ENCODE measurements at regions not wholly inside any gene's neighbourhood (a gene's known extent, or its start where the extent isn't known, plus 50 kb on each side); places are given as distances from the start of the nearest gene placed in this dataset.

GRCh38 chr2:21332993-21333625 is 209.3 kb downstream of the TDRD15 start:
- Histone ChIP-seq H3K4me2 (ENCODE audit: low read length) (no peak overlapping the region), H2AFZ (ENCODE audit: low read depth, low read length) (no peak overlapping the region), H3K9me3 (ENCODE audit: insufficient read depth, low read length) (no peaks in the 10 kb centered on the region)

GRCh38 chr2:21333684-21334083 is 209.9 kb downstream of the TDRD15 start:
- Histone ChIP-seq H3K27ac (ENCODE audit: low read length) (no peak overlapping the region), H4K20me1 (ENCODE audit: insufficient read depth, low read length) (no peaks in the 10 kb centered on the region), H3K4me2 (ENCODE audit: low read length) (no peak overlapping the region), H3K4me1 (ENCODE audit: low read length) (no peaks in the 10 kb centered on the region), H3K4me3 (ENCODE audit: low read length) (no peak overlapping the region), H3K79me2 (ENCODE audit: low read length) (no peaks in the 10 kb centered on the region), H3K27me3 (ENCODE audit: low read depth, low read length) (no peaks in the 10 kb centered on the region), H2AFZ (ENCODE audit: low read depth, low read length) (no peak overlapping the region), H3K9ac (ENCODE audit: low read length) (no peak overlapping the region), H3K36me3 (replicated peaks; ENCODE audit: low read depth, low read length) (no peaks in the 10 kb centered on the region), H3K9me3 (ENCODE audit: insufficient read depth, low read length) (no peaks in the 10 kb centered on the region)
- no peak for TF ChIP-seq EZH2phosphoT487 (IDR thresholded peaks at IDR 0.05; ENCODE audit: low read depth)
- no peak for TF ChIP-seq CTCF (IDR thresholded peaks at IDR 0.05; ENCODE audit: low read depth, low read length)

More at GRCh38 chr2:21332993-21333625, 209.3 kb downstream of the TDRD15 start:
- TF ChIP-seq CTCF (IDR thresholded peaks at IDR 0.05; ENCODE audit: low read depth, low read length) = no peak
- TF ChIP-seq EZH2phosphoT487 (IDR thresholded peaks at IDR 0.05; ENCODE audit: low read depth) = no peak
- Histone ChIP-seq H3K4me1 (ENCODE audit: low read length) (no peaks in the 10 kb centered on the region), H3K79me2 (ENCODE audit: low read length) (no peaks in the 10 kb centered on the region), H3K4me3 (ENCODE audit: low read length) (no peak overlapping the region), H3K36me3 (replicated peaks; ENCODE audit: low read depth, low read length) (no peaks in the 10 kb centered on the region), H3K27ac (ENCODE audit: low read length) (no peak overlapping the region), H3K27me3 (ENCODE audit: low read depth, low read length) (no peaks in the 10 kb centered on the region), H3K9ac (ENCODE audit: low read length) (no peak overlapping the region), H4K20me1 (ENCODE audit: insufficient read depth, low read length) (no peaks in the 10 kb centered on the region)

- Histone ChIP-seq H3K4me1 (ENCODE audit: low read length) (no peaks in the 10 kb centered on the region), H3K36me3 (replicated peaks; ENCODE audit: low read depth, low read length) (no peaks in the 10 kb centered on the region), H3K79me2 (ENCODE audit: low read length) (no peaks in the 10 kb centered on the region), H3K4me3 (ENCODE audit: low read length) (no peak overlapping the region), H4K20me1 (ENCODE audit: insufficient read depth, low read length) (no peaks in the 10 kb centered on the region), H3K27me3 (ENCODE audit: low read depth, low read length) (peaks cover 2% of the 10 kb centered on the region; the same call in 1 of the 2 replicates), H2AFZ (ENCODE audit: low read depth, low read length) (no peak overlapping the region), H3K27ac (ENCODE audit: low read length) (no peak overlapping the region), H3K9ac (ENCODE audit: low read length) (no peak overlapping the region), H3K9me3 (ENCODE audit: insufficient read depth, low read length) (no peaks in the 10 kb centered on the region), H3K4me2 (ENCODE audit: low read length) (no peak overlapping the region)
- TF ChIP-seq CTCF (IDR thresholded peaks at IDR 0.05; ENCODE audit: low read depth, low read length) (no peak), EZH2phosphoT487 (IDR thresholded peaks at IDR 0.05; ENCODE audit: low read depth) (no peak)
These were observed 223.2 kb downstream of the TDRD15 start for GRCh38 chr2:21346984-21347383.

GRCh38 chr2:21353879-21354679 is 230.3 kb downstream of the TDRD15 start:
- no peak overlapping the region for H3K4me3 ChIP-seq (ENCODE audit: low read length)
- H3K4me1 ChIP-seq (ENCODE audit: low read length) = no peaks in the 10 kb centered on the region
- H2AFZ ChIP-seq (ENCODE audit: low read depth, low read length) = no peak overlapping the region
- no peaks in the 10 kb centered on the region for H3K9me3 ChIP-seq (ENCODE audit: insufficient read depth, low read length)
- TF ChIP-seq EZH2phosphoT487 (IDR thresholded peaks at IDR 0.05; ENCODE audit: low read depth) (no peak), CTCF (IDR thresholded peaks at IDR 0.05; ENCODE audit: low read depth, low read length) (no peak)
- H3K27ac ChIP-seq (ENCODE audit: low read length) = no peak overlapping the region
- no peaks in the 10 kb centered on the region for H3K79me2 ChIP-seq (ENCODE audit: low read length)
- H3K4me2 ChIP-seq (ENCODE audit: low read length) = no peak overlapping the region
- no peaks in the 10 kb centered on the region for H3K36me3 ChIP-seq (replicated peaks; ENCODE audit: low read depth, low read length)
- no peak overlapping the region for H3K9ac ChIP-seq (ENCODE audit: low read length)
- no peaks in the 10 kb centered on the region for H4K20me1 ChIP-seq (ENCODE audit: insufficient read depth, low read length)
- H3K27me3 ChIP-seq (ENCODE audit: low read depth, low read length) = peaks cover 2% of the 10 kb centered on the region; the same call in 1 of the 2 replicates
